ENCODE measurements at regions not wholly inside any gene's neighbourhood (a gene's known extent, or its start where the extent isn't known, plus 50 kb on each side); places are given as distances from the start of the nearest gene placed in this dataset.

- no peak for DNase-seq (ENCODE audit: extremely low read depth, low read depth)
Measured at GRCh38 chr11:90919332-90919731, 696.5 kb upstream of the CHORDC1 start.

- DNase-seq (ENCODE audit: extremely low read depth, low read depth): no peak
Measured at GRCh38 chr11:90916706-90917105, 693.9 kb upstream of the CHORDC1 start.

- no peak for DNase-seq (ENCODE audit: extremely low read depth, low read depth)
Measured at GRCh38 chr11:90913131-90913668, 690.4 kb upstream of the CHORDC1 start.

- DNase-seq (ENCODE audit: extremely low read depth, low read depth): no peak
Measured at GRCh38 chr11:90912631-90913030, 689.8 kb upstream of the CHORDC1 start.

GRCh38 chr11:90911192-90911591 is 688.3 kb upstream of the CHORDC1 start:
- DNase-seq (ENCODE audit: extremely low read depth, low read depth): no peak

- no peak for DNase-seq (ENCODE audit: extremely low read depth, low read depth)
Measured at GRCh38 chr11:90908074-90908473, 685.2 kb upstream of the CHORDC1 start.

GRCh38 chr11:90895850-90896249 is 673.0 kb upstream of the CHORDC1 start:
- no peak for DNase-seq (ENCODE audit: extremely low read depth, low read depth)

- no peak for DNase-seq (ENCODE audit: extremely low read depth, low read depth)
Measured at GRCh38 chr11:90890347-90890746, 667.5 kb upstream of the CHORDC1 start.

GRCh38 chr11:90884181-90884580 is 661.3 kb upstream of the CHORDC1 start:
- DNase-seq (ENCODE audit: extremely low read depth, low read depth): no peak

GRCh38 chr11:90874986-90875385 is 652.1 kb upstream of the CHORDC1 start:
- no peak for DNase-seq (ENCODE audit: extremely low read depth, low read depth)

GRCh38 chr11:90874281-90874680 is 651.4 kb upstream of the CHORDC1 start:
- DNase-seq (ENCODE audit: extremely low read depth, low read depth): no peak

GRCh38 chr11:90867416-90867815 is 644.6 kb upstream of the CHORDC1 start:
- DNase-seq (ENCODE audit: extremely low read depth, low read depth): no peak

- no peak for DNase-seq (ENCODE audit: extremely low read depth, low read depth)
Measured at GRCh38 chr11:90856790-90857189, 633.9 kb upstream of the CHORDC1 start.

- no peak for DNase-seq (ENCODE audit: extremely low read depth, low read depth)
Measured at GRCh38 chr11:90855531-90855930, 632.7 kb upstream of the CHORDC1 start.

- no peak for DNase-seq (ENCODE audit: extremely low read depth, low read depth)
Measured at GRCh38 chr11:90851196-90851595, 628.3 kb upstream of the CHORDC1 start.

GRCh38 chr11:90849312-90849711 is 626.5 kb upstream of the CHORDC1 start:
- no peak for DNase-seq (ENCODE audit: extremely low read depth, low read depth)

- no peak for DNase-seq (ENCODE audit: extremely low read depth, low read depth)
Measured at GRCh38 chr11:90847268-90847886, 624.5 kb upstream of the CHORDC1 start.

GRCh38 chr11:90846628-90847027 is 623.8 kb upstream of the CHORDC1 start:
- no peak for DNase-seq (ENCODE audit: extremely low read depth, low read depth)

- no peak for DNase-seq (ENCODE audit: extremely low read depth, low read depth)
Measured at GRCh38 chr11:90845799-90846198, 623.0 kb upstream of the CHORDC1 start.

- no peak for DNase-seq (ENCODE audit: extremely low read depth, low read depth)
Measured at GRCh38 chr11:90845126-90845525, 622.3 kb upstream of the CHORDC1 start.

- no peak for DNase-seq (ENCODE audit: extremely low read depth, low read depth)
Measured at GRCh38 chr11:90844041-90844440, 621.2 kb upstream of the CHORDC1 start.

- no peak for DNase-seq (ENCODE audit: extremely low read depth, low read depth)
Measured at GRCh38 chr11:90842681-90843080, 619.8 kb upstream of the CHORDC1 start.

- DNase-seq (ENCODE audit: extremely low read depth, low read depth): no peak
Measured at GRCh38 chr11:90840071-90840470, 617.2 kb upstream of the CHORDC1 start.

All from NCI-H460 (cell line).